ENCODE measurements at regions not wholly inside any gene's neighbourhood (a gene's known extent, or its start where the extent isn't known, plus 50 kb on each side); places are given as distances from the start of the nearest gene placed in this dataset.

GRCh38 chr10:130746311-130746710 is 565.2 kb downstream of the TCERG1L start:
- Histone ChIP-seq H3K4me1 (no peaks in the 10 kb centered on the region), H3K27ac (no peak overlapping the region), H3K36me3 (no peaks in the 10 kb centered on the region), H3K27me3 (peaks cover 0 to 7% (median 0%) of the 10 kb centered on the region in 4 donors), H3K4me3 (no peak overlapping the region), H3K9me3 (no peaks in the 10 kb centered on the region)
- WGBS, 2 donors = no CpG with 5 or more reads among the region's 5 CpGs
- TF ChIP-seq POLR2A (IDR thresholded peaks at IDR 0.05) (no peak), CTCF (IDR thresholded peaks at IDR 0.05) (no peak)
- no peak for DNase-seq
- intact Hi-C loops (cut with DNase I) = no loop called here

- DNase-seq = no peak
- WGBS, 2 donors = 49 to 53% methylated on average over 10 to 11 of the region's 11 CpGs
- Histone ChIP-seq H3K9me3 (no peaks in the 10 kb centered on the region), H3K27me3 (peaks cover 0 to 7% (median 0%) of the 10 kb centered on the region in 4 donors), H3K36me3 (no peaks in the 10 kb centered on the region), H3K4me3 (no peak overlapping the region), H3K27ac (no peak overlapping the region), H3K4me1 (no peaks in the 10 kb centered on the region)
- intact Hi-C loops (cut with DNase I) = no loop called here
- TF ChIP-seq POLR2A (IDR thresholded peaks at IDR 0.05) = no peak
- no peak for TF ChIP-seq CTCF (IDR thresholded peaks at IDR 0.05)
Observed at GRCh38 chr10:130747356-130747755, 564.2 kb downstream of the TCERG1L start.

GRCh38 chr10:130747946-130748345 is 563.6 kb downstream of the TCERG1L start:
- no peaks in the 10 kb centered on the region for H3K4me1 ChIP-seq
- WGBS, 2 donors = 83 to 84% methylated on average over 13 of the region's 13 CpGs
- H3K27me3 ChIP-seq = peaks cover 0 to 7% (median 0%) of the 10 kb centered on the region in 4 donors
- H3K9me3 ChIP-seq = no peaks in the 10 kb centered on the region
- no peak overlapping the region for H3K27ac ChIP-seq
- no peak for TF ChIP-seq CTCF (IDR thresholded peaks at IDR 0.05)
- TF ChIP-seq POLR2A (IDR thresholded peaks at IDR 0.05) = no peak
- no peaks in the 10 kb centered on the region for H3K36me3 ChIP-seq
- H3K4me3 ChIP-seq = no peak overlapping the region
- intact Hi-C loops (cut with DNase I) = no loop called here
- DNase-seq = no peak

GRCh38 chr10:130748409-130749057 is 563.0 kb downstream of the TCERG1L start:
- Histone ChIP-seq H3K27ac (no peak overlapping the region), H3K4me1 (no peaks in the 10 kb centered on the region), H3K4me3 (no peak overlapping the region), H3K27me3 (peaks cover 0 to 7% (median 0%) of the 10 kb centered on the region in 4 donors), H3K9me3 (no peaks in the 10 kb centered on the region), H3K36me3 (no peaks in the 10 kb centered on the region)
- TF ChIP-seq CTCF (IDR thresholded peaks at IDR 0.05) (no peak), POLR2A (IDR thresholded peaks at IDR 0.05) (no peak)
- DNase-seq = no peak
- 63 to 68% methylated on average over 11 to 13 of the region's 14 CpGs for WGBS, 2 donors
- intact Hi-C loops (cut with DNase I) = no loop called here

- Histone ChIP-seq H3K36me3 (no peaks in the 10 kb centered on the region), H3K4me1 (no peaks in the 10 kb centered on the region), H3K4me3 (no peak overlapping the region), H3K9me3 (peaks cover 0 to under 1% (median 0%) of the 10 kb centered on the region in 3 donors), H3K27ac (no peak overlapping the region), H3K27me3 (peaks cover 0 to 7% (median 0%) of the 10 kb centered on the region in 4 donors)
- TF ChIP-seq CTCF (IDR thresholded peaks at IDR 0.05) (no peak), POLR2A (IDR thresholded peaks at IDR 0.05) (no peak)
- WGBS, 2 donors = 0% methylated on average over 2 of the region's 2 CpGs
- DNase-seq = no peak
- intact Hi-C loops (cut with DNase I) = no loop called here
Observed at GRCh38 chr10:130749911-130750310, 561.6 kb downstream of the TCERG1L start.
